ENCODE measurements at regions not wholly inside any gene's neighbourhood (a gene's known extent, or its start where the extent isn't known, plus 50 kb on each side); places are given as distances from the start of the nearest gene placed in this dataset.

DNA sequence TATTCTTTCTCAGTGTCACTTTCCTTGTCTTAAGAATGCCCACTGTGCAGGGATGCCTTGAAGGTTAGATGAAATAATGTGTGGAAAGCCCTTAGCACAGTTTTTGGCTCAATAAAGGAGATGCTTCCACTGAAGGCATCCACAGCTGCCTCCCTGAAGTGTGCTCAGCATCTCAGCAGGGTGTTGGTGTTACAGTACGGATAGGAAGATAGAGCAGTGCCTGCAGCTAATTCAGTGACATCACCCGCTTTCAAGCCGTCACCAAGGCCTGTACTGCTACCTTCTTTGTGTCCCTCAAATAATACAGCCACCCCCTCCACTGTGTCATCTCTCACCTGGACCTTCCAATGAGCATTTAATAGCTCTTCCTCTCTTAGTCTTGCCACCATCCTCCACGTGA lies 59.0 kb downstream of the NDUFS5 start:
- no peak for DNase-seq

- no peak for DNase-seq
Observed at GRCh38 chr1:39086386-39086785, 60.2 kb downstream of the NDUFS5 start.

- no peak for DNase-seq
Observed at GRCh38 chr1:39086865-39087409, 60.8 kb downstream of the NDUFS5 start.

DNA sequence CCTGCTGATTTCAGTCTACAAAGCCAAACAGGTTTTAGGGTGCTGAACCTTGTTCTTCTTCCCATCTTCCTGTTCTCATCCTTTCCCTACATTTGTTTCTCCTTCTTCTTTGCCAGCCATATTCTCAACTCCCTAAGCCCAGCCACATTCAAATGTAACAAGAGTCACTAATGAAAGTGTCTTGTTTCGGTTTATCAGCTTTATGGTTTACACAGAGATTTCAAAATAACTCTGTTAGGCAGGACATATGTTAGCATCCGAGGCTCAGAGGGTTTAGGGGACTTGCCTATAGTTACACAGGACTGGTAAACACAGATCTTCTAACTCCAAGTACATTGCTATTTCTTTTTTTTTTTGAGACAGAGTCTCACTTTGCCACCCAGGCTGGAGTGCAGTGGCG lies 61.3 kb downstream of the NDUFS5 start:
- no peak for DNase-seq

- DNase-seq = no peak
Observed at GRCh38 chr1:39088658-39089057, 62.5 kb downstream of the NDUFS5 start.

- peak in 1 of 2 donors; percentile 14 for DNase-seq
Observed at GRCh38 chr1:39089931-39090521, 63.9 kb downstream of the NDUFS5 start.

- DNase-seq = no peak
Observed at GRCh38 chr1:39090757-39091380, 64.7 kb downstream of the NDUFS5 start.

DNA sequence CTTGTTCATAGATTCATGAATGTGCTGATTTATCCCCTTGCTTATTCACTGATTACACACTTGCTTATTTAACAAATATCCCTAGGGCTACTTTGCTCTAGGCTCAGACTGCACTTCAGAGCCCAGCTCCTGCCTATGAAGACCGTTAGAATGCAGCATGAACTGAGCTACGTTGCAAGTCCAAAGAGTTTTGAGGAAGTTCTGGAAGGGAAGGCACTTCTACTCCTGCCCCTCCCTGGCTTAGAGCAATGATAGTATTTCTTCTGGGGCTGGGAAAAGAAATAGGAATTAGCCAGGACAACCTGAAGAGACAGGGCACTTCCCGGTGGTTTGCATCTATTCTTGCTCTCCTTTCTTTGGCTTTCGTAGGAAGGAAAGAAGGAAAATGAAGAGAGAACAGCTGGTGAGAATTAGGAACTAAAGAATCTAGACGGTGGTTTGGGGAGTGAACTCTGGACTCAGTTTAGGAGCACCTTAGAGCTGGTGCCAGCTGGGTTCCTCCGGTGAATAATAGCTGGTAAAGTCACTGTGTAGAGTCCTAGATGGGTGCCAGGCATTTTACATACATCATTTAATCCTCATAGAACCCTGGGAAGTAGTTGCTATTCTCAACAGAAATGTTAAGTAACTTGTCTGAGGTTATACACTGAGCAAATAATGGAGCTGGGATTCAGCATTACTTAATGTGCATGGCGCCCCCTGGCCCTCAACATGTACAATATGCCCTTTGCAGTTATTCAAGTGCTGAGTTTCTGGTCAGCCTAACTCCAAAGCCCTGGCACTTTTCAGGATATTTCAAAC lies 65.9 kb downstream of the NDUFS5 start:
- peak; percentile 53 to 66 for DNase-seq

DNA sequence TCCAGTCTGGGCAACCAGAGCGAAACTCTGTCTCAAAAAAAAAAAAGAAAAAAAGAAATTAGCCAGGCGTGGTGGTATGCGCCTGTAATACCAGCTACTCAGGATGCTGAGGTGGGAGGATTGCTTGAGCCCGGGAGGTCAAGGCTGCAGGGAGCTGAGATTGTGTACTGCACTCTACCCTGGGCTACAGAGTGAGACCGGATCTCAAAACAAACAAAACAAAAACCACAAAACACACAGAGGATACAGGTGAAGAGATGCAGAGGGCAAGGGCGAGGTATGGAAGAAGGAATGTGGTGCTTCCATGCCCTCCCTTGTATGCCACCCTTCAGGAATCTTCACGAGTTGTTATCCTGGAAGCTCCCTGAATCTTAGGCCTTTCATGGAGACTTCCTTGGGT lies 68.5 kb downstream of the NDUFS5 start:
- no peak for DNase-seq

- peak; percentile 79 to 85 for DNase-seq
Observed at GRCh38 chr1:39098546-39099250, 72.5 kb downstream of the NDUFS5 start.

- peak; percentile 51 to 63 for DNase-seq
Observed at GRCh38 chr1:39102537-39103327, 76.6 kb downstream of the NDUFS5 start.

DNA sequence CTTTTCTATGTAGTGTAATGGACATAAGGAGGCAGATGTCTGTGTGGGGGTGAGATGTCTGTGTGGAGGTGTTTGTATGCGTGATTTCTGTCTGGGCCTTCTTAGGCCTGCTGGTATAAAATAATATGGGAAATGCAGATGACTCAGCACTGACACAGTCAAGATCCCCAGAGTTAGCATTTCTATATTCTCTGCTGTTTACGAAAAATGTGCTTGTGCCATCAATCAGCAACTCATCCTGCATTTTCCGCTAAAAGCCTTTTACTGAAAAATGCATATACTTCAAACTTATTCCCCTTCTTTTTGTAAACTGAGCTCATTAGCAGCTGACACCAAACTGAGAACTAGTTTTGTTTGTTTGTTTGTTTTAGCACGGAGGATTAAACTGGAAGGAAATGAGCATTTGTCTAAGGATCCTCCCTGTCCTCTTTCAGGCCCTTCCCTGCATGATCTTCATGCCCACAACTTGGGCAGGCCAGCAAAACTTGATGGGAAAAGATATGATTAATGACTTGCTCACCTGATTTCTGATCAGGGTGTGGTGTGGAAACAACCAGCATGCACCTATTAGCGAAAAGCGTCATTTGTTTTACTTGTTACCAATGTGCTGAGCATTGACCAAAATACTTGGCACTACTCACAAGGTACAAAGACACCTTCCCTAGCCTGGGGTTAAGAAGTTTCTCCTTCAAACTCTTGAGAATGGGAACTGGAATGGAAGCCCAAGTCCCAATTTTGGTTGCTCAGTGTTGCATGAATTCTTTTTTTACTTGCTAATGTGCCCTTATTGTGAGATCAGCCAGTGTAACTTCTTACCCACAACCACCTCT lies 77.4 kb downstream of the NDUFS5 start:
- no peak for DNase-seq

- DNase-seq = no peak
Observed at GRCh38 chr1:39104158-39105060, 78.3 kb downstream of the NDUFS5 start.

DNA sequence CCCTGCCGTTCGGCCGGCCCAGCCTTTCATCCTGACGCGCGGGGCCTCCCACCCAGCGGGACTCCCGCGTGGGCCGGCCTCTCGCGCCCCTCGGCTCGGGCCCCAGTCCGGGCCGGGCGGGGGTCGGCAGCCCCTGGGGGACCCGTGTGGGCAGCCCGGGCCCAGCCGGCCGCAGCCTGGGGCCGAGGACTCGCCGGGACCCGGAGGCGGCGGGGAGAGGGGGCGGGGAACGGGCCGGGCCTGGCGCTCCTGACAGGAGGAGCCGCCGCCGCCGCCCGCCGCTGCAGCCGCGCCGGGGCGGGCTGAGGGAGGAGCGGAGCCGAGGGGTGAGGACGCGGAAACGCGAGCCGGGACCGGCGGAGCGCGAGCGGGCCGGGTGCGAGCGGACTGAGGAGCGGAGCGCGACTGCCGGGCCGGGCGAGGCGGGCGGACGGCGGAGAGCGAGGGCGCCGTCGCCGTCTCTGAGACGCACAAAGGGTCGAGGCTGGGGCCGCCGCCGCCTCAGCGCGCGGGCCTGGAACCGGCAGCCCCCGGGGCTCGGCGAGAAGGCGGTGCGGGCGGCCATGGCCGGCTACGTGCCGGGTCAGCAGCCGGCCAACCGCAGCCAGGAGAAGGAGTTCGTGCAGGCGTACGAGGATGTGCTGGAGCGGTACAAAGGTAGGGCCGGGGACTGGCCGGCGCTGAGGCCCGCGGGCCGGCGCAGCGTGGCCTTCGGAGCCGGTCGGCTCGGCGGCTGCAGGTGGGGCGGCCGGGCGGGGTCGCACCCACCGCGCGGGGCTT lies 79.1 kb downstream of the NDUFS5 start:
- DNase-seq = peak; percentile 35 to 67

GRCh38 chr1:39105841-39106765 lies 80.0 kb downstream of the NDUFS5 start:
- peak in 1 of 2 donors; percentile 37 for DNase-seq

GRCh38 chr1:39106801-39107327 lies 80.7 kb downstream of the NDUFS5 start:
- no peak for DNase-seq

DNA sequence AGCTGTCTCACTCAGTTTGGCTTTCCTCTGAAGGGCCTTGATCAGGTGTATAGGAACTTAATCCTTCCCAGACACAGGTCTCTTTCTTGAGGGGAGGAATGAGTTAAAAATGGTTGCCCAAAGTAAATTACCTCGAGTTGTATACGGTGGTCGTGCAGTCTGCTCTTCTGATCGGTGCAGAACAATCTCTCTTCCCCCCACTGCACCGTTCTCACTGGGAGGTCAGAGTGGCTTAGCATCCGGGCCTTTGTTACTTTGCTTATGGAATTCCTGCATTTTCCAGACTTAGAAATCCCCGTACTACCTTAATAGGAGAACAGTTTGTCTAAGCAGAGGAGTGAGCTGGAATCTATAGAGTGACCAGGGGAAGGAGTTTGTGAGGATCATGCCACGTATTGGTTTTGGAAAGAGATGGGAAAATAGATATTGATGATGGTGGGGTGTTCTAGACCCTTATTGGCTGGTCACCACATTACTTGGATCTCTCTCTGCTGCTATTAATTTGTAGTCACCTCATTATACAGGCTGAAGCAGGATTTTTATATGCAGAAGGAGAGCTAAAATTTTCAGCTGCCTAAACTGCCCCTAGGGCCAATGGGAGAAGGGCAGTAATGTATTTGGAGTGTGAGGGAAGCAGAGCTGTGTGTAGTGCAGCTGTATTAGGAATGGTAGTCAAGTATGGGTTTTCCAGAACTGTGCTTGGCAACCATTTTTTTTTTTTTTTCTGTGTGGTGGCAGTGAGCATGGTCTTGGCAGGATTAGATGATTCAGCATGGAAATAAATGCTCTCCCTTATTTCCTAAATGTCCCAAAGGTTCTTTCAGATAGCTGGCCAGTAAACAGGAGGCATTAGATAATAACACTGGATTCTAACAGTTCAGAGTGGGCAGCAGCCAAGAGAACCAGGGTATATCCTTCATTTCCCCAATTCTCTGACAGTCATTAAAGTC lies 81.5 kb downstream of the NDUFS5 start:
- DNase-seq = no peak
